ENCODE measurements at regions not wholly inside any gene's neighbourhood (a gene's known extent, or its start where the extent isn't known, plus 50 kb on each side); places are given as distances from the start of the nearest gene placed in this dataset.
A peak's percentile ranks its signal among the peaks of the same experiment; 100 is the strongest.

- no peak for TF ChIP-seq ZBTB4 (CRISPR knock-in tag; IDR thresholded peaks at IDR 0.05)
- TF ChIP-seq RELA (IDR thresholded peaks at IDR 0.05; ENCODE audit: borderline replicate concordance, partially characterized antibody), result no peak
- TF ChIP-seq CREB1 (IDR thresholded peaks at IDR 0.05; ENCODE audit: low read depth), result no peak
- no peak for TF ChIP-seq SMAD5 (IDR thresholded peaks at IDR 0.05; ENCODE audit: low read depth)
- TF ChIP-seq POU2F2 (IDR thresholded peaks at IDR 0.05; ENCODE audit: borderline replicate concordance, low read depth, low read length), result no peak
- TF ChIP-seq MYB (IDR thresholded peaks at IDR 0.05; ENCODE audit: borderline replicate concordance, low read depth, low read length), result 0 out of 2 replicates have a peak, but pooled peaks have one; percentile 32
- no peak for TF ChIP-seq JUND (IDR thresholded peaks at IDR 0.05; ENCODE audit: low read depth, low read length)
- no peak for TF ChIP-seq LARP7 (IDR thresholded peaks at IDR 0.05)
- no peak for TF ChIP-seq BRCA1 (IDR thresholded peaks at IDR 0.05; ENCODE audit: low read depth, low read length)
- TF ChIP-seq HDGF (IDR thresholded peaks at IDR 0.05), result no peak
- TF ChIP-seq BCL11A (IDR thresholded peaks at IDR 0.05; ENCODE audit: low read depth, low read length), result peak; percentile 70
- TF ChIP-seq CBX3 (IDR thresholded peaks at IDR 0.05; ENCODE audit: borderline replicate concordance, low read depth), result no peak
- TF ChIP-seq MYC (IDR thresholded peaks at IDR 0.05; ENCODE audit: insufficient read depth, insufficient read length, insufficient replicate concordance, low read length, severe bottlenecking), result no peak
- TF ChIP-seq ETV6 (conservative IDR thresholded peaks at IDR 0.05 in 1 of 2, IDR thresholded peaks at IDR 0.05 in 1 of 2; ENCODE audit: borderline replicate concordance in 1 of 2, low read depth in 1 of 2), result peak in 1 of 2 experiments; percentile 99; a peak in 2 of 4 replicates
- TF ChIP-seq, protein P1, sequence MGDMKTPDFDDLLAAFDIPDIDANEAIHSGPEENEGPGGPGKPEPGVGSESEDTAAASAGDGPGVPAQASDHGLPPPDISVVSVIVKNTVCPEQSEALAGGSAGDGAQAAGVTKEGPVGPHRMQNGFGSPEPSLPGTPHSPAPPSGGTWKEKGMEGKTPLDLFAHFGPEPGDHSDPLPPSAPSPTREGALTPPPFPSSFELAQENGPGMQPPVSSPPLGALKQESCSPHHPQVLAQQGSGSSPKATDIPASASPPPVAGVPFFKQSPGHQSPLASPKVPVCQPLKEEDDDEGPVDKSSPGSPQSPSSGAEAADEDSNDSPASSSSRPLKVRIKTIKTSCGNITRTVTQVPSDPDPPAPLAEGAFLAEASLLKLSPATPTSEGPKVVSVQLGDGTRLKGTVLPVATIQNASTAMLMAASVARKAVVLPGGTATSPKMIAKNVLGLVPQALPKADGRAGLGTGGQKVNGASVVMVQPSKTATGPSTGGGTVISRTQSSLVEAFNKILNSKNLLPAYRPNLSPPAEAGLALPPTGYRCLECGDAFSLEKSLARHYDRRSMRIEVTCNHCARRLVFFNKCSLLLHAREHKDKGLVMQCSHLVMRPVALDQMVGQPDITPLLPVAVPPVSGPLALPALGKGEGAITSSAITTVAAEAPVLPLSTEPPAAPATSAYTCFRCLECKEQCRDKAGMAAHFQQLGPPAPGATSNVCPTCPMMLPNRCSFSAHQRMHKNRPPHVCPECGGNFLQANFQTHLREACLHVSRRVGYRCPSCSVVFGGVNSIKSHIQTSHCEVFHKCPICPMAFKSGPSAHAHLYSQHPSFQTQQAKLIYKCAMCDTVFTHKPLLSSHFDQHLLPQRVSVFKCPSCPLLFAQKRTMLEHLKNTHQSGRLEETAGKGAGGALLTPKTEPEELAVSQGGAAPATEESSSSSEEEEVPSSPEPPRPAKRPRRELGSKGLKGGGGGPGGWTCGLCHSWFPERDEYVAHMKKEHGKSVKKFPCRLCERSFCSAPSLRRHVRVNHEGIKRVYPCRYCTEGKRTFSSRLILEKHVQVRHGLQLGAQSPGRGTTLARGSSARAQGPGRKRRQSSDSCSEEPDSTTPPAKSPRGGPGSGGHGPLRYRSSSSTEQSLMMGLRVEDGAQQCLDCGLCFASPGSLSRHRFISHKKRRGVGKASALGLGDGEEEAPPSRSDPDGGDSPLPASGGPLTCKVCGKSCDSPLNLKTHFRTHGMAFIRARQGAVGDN (IDR thresholded peaks at IDR 0.05), result no peak
- TF ChIP-seq, protein P2, sequence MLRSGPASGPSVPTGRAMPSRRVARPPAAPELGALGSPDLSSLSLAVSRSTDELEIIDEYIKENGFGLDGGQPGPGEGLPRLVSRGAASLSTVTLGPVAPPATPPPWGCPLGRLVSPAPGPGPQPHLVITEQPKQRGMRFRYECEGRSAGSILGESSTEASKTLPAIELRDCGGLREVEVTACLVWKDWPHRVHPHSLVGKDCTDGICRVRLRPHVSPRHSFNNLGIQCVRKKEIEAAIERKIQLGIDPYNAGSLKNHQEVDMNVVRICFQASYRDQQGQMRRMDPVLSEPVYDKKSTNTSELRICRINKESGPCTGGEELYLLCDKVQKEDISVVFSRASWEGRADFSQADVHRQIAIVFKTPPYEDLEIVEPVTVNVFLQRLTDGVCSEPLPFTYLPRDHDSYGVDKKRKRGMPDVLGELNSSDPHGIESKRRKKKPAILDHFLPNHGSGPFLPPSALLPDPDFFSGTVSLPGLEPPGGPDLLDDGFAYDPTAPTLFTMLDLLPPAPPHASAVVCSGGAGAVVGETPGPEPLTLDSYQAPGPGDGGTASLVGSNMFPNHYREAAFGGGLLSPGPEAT (IDR thresholded peaks at IDR 0.05; ENCODE audit: low read depth), result 0 out of 2 replicates have a peak, but pooled peaks have one; percentile 33
- no peak for TF ChIP-seq SIN3A (IDR thresholded peaks at IDR 0.05; ENCODE audit: low read depth, low read length)
- TF ChIP-seq ESRRA (IDR thresholded peaks at IDR 0.05; ENCODE audit: low read length), result no peak
- no peak for TF ChIP-seq SIX5 (IDR thresholded peaks at IDR 0.05; ENCODE audit: low read depth, low read length, severe bottlenecking)
- peak; percentile 85 for TF ChIP-seq IRF4 (IDR thresholded peaks at IDR 0.05; ENCODE audit: low read depth, low read length)
- no peak for TF ChIP-seq EZH2 (IDR thresholded peaks at IDR 0.05; ENCODE audit: borderline replicate concordance, control insufficient read depth, low read depth, low read length)
- peak; percentile 50; the same call in 1 of the 2 replicates for TF ChIP-seq ZNF217 (IDR thresholded peaks at IDR 0.05)
- TF ChIP-seq MEF2A (IDR thresholded peaks at IDR 0.05; ENCODE audit: insufficient read depth, low read depth, low read length), result 0 out of 2 replicates have a peak, but pooled peaks have one; percentile 12
- no peak for TF ChIP-seq TAF1 (IDR thresholded peaks at IDR 0.05; ENCODE audit: borderline replicate concordance, low read depth, low read length)
Observed at GRCh38 chr6:53199156-53199555, 50.5 kb upstream of the GCM1 start (continued).

All from GM12878 (cell line).